Heart right ventricle (tissue), 16 donors: ENCODE measurements at regions not wholly inside any gene's neighbourhood (a gene's known extent, or its start where the extent isn't known, plus 50 kb on each side); places are given as distances from the start of the nearest gene placed in this dataset.

ENCODE experiments used
- ATAC-seq, 8 donors: fragments of 200-7000 bp; cut with Tn5 transposase; one replicate each; pipeline ENCODE4 v1.9.1; 2020; ENCODE audit warnings: mild to moderate bottlenecking in 8 of 8, moderate library complexity in 8 of 8, moderate number of reproducible peaks in 1 of 8
- DNase-seq, 2 donors: peaks; one replicate each; pipeline ENCODE4 v3.0.0-alpha.2; 2020
- H3K27ac ChIP-seq, 10 donors: fragments of 200-600 bp; sonication (generic) in 2 of 10; one replicate each; pipeline versions ENCODE4 v1.5.0 to v1.8.0; 2020 to 2022; ENCODE audit warnings: mild to moderate bottlenecking in 3 of 10
- H3K27me3 ChIP-seq, 7 donors: fragments of 200-600 bp; one replicate each; pipeline ENCODE4 v1.8.0; 2021 to 2022; ENCODE audit warnings: mild to moderate bottlenecking in 2 of 7
- H3K36me3 ChIP-seq, 9 donors: fragments of 200-600 bp; sonication (generic) in 1 of 9; one replicate each; pipeline versions ENCODE4 v1.5.0 to v1.8.0; 2020 to 2022; ENCODE audit warnings: mild to moderate bottlenecking in 2 of 9
- H3K4me1 ChIP-seq, 9 donors: fragments of 200-600 bp; sonication (generic) in 1 of 9; one replicate each; pipeline versions ENCODE4 v1.5.0 to v1.8.0; 2020 to 2022; ENCODE audit warnings: mild to moderate bottlenecking in 4 of 9
- H3K4me3 ChIP-seq, 10 donors: fragments of 200-600 bp; sonication (generic) in 2 of 10; one replicate each; pipeline versions ENCODE4 v1.5.0 to v1.8.0; 2020 to 2022; ENCODE audit warnings: mild to moderate bottlenecking in 7 of 10, moderate library complexity in 2 of 10
- H3K9me3 ChIP-seq, 11 donors: fragments of 200-600 bp in 10 of 11; sonication (generic) in 2 of 11; one replicate each; pipeline versions ENCODE4 v1.5.0 to v1.8.0; 2013 to 2022; ENCODE audit warnings: mild to moderate bottlenecking in 2 of 11, control low read depth in 1 of 11, moderate library complexity in 1 of 11
- CTCF ChIP-seq, 9 donors: fragments of 200-600 bp; sonication (generic) in 2 of 9; IDR thresholded peaks; one replicate each; pipeline versions ENCODE4 v1.5.0 to v1.8.0; 2021 to 2022; ENCODE audit warnings: antibody characterized with exemption in 9 of 9, mild to moderate bottlenecking in 5 of 9, moderate library complexity in 1 of 9
- WGBS, 2 donors: extraction: QIAGEN DNeasy Blood & Tissue Kit; methylation state at CpG; one replicate each; pipeline ENCODE4 v1.1.7; 2013; ENCODE audit warnings: inconsistent platforms in 1 of 2; 5-methylcytosine and 5-hydroxymethylcytosine counted together
- intact Hi-C, 10 donors: fragments of 100-400 bp; cut with DNase I; formaldehyde crosslinking; loops; one replicate each; pipeline versions ENCODE4 v1.11.1 to v1.14.2; 2022
- donor health status: Arrhythmogenic right ventricular cardiomyopathy.
- donor health status: ischemic (EF 13 %, LVEDD 7.1; RV severe dilation, severe dysfunction).
- donor health status: healthy with polysubstance abuse.
- donor health status: DM: no; HTN: yes; CAD: no.
- donor health status: DM: no; HTN: no; CAD: no.
- donor health status: ischemic (EF 25% LVEDD 6.9; RV normal size, moderate dysfunction).
- donor health status: ischemic (EF 25% LVEDD 5.7; RV mildly dilated, moderate dysfunction).
- donor health status: healthy.
- donor health status: DM: yes; HTN: yes; CAD: no.
- donor health status: Ischemic cardiomyopathy.
- donor health status: ischemic (EF 35%, LVEDD 5.7; RV mildly dilated, moderate dysfunction).
- donor health status: nonischemic (EF 11% LVEDD 7.7; RV severe dilation, severe dysfunction).
- donor health status: DM: yes; HTN: yes; CAD: no.
- donor health status: PGD.
- donor health status: ischemic (EF 29% LVEDD 5.4; RV normal size, mild dysfunction).
- donor health status: nonischemic (EF 23%, LVEDD 6.1; RV moderate dilation, normal function).

GRCh38 chr1:96997717-96998116 is 276.1 kb downstream of the PTBP2 start:
- intact Hi-C loops, result no loop called here
- 30 to 35% methylated on average over 7 of the region's 7 CpGs for WGBS, 2 donors
- DNase-seq (no peak), ATAC-seq (no peak)
- no peaks in the 10 kb centered on the region for H3K9me3 ChIP-seq
- no peak overlapping the region for H3K4me3 ChIP-seq
- H3K4me1 ChIP-seq, result no peaks in the 10 kb centered on the region
- no peak overlapping the region for H3K27ac ChIP-seq
- peaks cover 0 to 4% (median 0%) of the 10 kb centered on the region in 7 donors for H3K27me3 ChIP-seq
- H3K36me3 ChIP-seq, result no peaks in the 10 kb centered on the region
- TF ChIP-seq CTCF (IDR thresholded peaks at IDR 0.05), result no peak

DNA sequence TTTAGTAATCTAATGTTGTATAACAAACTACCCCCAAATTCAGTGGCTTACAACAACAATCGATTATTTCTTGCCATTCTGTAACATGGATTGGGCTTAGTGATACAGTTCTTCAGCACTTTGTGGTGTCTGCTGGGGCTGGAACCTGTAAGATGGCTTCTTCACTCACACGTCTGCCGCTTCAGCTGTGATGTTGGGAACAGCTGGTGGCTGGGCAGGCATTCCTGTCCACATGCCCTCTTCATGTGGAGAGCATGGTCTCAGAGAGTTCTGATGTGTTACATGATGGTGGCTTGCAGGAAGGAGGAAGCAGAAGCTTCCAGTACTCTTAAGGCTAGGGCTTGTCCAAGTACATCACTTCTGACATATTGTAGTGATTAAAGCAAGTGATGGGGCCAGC is 276.9 kb downstream of the PTBP2 start:
- H3K27me3 ChIP-seq, result peaks cover 0 to 4% (median 0%) of the 10 kb centered on the region in 7 donors
- no peaks in the 10 kb centered on the region for H3K9me3 ChIP-seq
- H3K36me3 ChIP-seq, result no peaks in the 10 kb centered on the region
- H3K27ac ChIP-seq, result no peak overlapping the region
- whole genome bisulfite sequencing, 2 donors, result 91 to 94% methylated on average over 3 of the region's 3 CpGs
- TF ChIP-seq CTCF (IDR thresholded peaks at IDR 0.05), result no peak
- H3K4me3 ChIP-seq, result no peak overlapping the region
- H3K4me1 ChIP-seq, result no peaks in the 10 kb centered on the region
- DNase-seq (no peak), ATAC-seq (no peak)
- intact Hi-C loops, result no loop called here

DNA sequence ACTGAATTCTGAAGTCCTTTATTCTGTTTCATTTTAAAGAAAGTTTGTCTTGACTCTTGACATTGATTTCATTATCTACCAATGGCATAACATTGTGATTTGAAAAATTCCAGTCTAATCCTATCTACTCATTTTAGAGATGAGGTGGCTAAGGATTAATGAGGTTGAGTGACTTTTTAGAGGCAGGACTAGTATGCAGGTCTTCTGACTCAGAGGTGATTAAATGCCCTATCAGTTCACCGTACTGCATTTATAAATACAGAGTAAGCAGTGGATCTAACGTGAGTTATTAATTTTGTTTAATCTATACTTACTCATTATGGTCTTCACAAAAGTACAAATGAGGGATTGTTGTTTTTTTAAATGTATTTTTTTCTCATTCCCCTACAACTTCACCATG is 277.6 kb downstream of the PTBP2 start:
- no peaks in the 10 kb centered on the region for H3K9me3 ChIP-seq
- H3K27me3 ChIP-seq, result peaks cover 0 to 4% (median 0%) of the 10 kb centered on the region in 7 donors
- ATAC-seq (no peak), DNase-seq (no peak)
- 86 to 88% methylated on average over 2 of the region's 2 CpGs for WGBS, 2 donors
- no peak for TF ChIP-seq CTCF (IDR thresholded peaks at IDR 0.05)
- H3K4me1 ChIP-seq, result no peaks in the 10 kb centered on the region
- no peak overlapping the region for H3K4me3 ChIP-seq
- intact Hi-C loops, result no loop called here
- no peaks in the 10 kb centered on the region for H3K36me3 ChIP-seq
- H3K27ac ChIP-seq, result no peak overlapping the region

DNA sequence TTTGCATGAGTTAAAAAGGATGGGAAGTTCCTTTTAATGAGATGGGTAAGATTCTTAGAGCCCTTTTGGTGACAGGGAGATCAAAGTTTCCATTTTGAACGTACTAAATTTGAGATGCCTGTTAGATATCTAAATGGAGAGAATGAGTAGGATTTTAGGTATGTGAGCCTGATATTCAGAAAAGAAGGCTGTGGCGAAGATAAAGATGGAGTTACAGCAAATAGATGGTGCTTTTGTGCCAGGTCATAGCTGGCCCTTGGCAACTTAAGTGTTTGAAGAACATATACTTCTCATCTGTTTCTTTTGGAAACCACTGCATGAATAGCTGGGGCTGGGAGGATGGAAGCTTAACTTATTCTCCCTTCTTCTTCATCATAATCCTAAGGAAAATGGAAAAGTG is 282.5 kb downstream of the PTBP2 start:
- ATAC-seq, result no peak
- WGBS, 2 donors, result 55 to 61% methylated on average over 2 of the region's 2 CpGs
- TF ChIP-seq CTCF (IDR thresholded peaks at IDR 0.05), result no peak

More for the DNA sequence above, 282.5 kb downstream of the PTBP2 start:
- H3K4me3 ChIP-seq, result no peak overlapping the region
- intact Hi-C loops, result no loop called here
- no peaks in the 10 kb centered on the region for H3K36me3 ChIP-seq
- H3K27me3 ChIP-seq, result no peaks in the 10 kb centered on the region
- H3K4me1 ChIP-seq, result peaks cover 0 to 7% (median 0%) of the 10 kb centered on the region in 9 donors
- H3K27ac ChIP-seq, result no peak overlapping the region
- no peaks in the 10 kb centered on the region for H3K9me3 ChIP-seq
- no peak for DNase-seq
